ENCODE measurements at regions not wholly inside any gene's neighbourhood (a gene's known extent, or its start where the extent isn't known, plus 50 kb on each side); places are given as distances from the start of the nearest gene placed in this dataset.
A peak's percentile ranks its signal among the peaks of the same experiment; 100 is the strongest.

- TF ChIP-seq CTCF (conservative IDR thresholded peaks at IDR 0.05 in 1 of 2, IDR thresholded peaks at IDR 0.05 in 1 of 2; ENCODE audit: low read depth in 1 of 2, low read length in 2 of 2) (peak; percentile 59 to 70), EZH2 (IDR thresholded peaks at IDR 0.05; ENCODE audit: low read length, missing control alignments) (no peak)
Observed at GRCh38 chr12:65685514-65685913, 138.8 kb upstream of the HMGA2 start.

Measured in fibroblast of lung (primary cell).